Naive thymus-derived CD4-positive, alpha-beta T cell (primary cell): ENCODE measurements at regions not wholly inside any gene's neighbourhood (a gene's known extent, or its start where the extent isn't known, plus 50 kb on each side); places are given as distances from the start of the nearest gene placed in this dataset.
"Not testable (repeated sequence)": the region's sequence is repeated elsewhere in the genome, so short reads cannot be mapped to it uniquely, and the experiment has no call there.

Experiments
- ATAC-seq: fragments of 150-1000 bp; cut with Tn5 transposase; 2 replicates; pipeline ENCODE4 v1.10.0; 2021; ENCODE audit warnings: mild to moderate bottlenecking, moderate library complexity
- CTCF ChIA-PET: fragments of 350-600 bp; sonication (Branson Sonifier 250); formaldehyde crosslinking; loops from one replicate; lab custom pipeline; 2021; ENCODE audit warnings: antibody characterized with exemption; lab: Charles Lee
- POLR2A ChIA-PET: fragments of 350-600 bp; sonication (Branson Sonifier 250); formaldehyde crosslinking; loops from one replicate; lab custom pipeline; 2021; ENCODE audit warnings: antibody characterized with exemption, inconsistent platforms; lab: Charles Lee
- DNase-seq, 9 donors: peaks; one replicate each; pipeline versions ENCODE4 v3.0.0 to v3.0.0-alpha.2; 2020 to 2022; ENCODE audit warnings: mixed read lengths in 1 of 9
- H3K27ac ChIP-seq: one replicate; pipeline ENCODE4 v1.7.0; 2013; ENCODE audit warnings: mild to moderate bottlenecking, low read depth, low read length, moderate library complexity
- H3K27me3 ChIP-seq, 2 donors: one replicate each; pipeline ENCODE4 v1.7.0; 2013; ENCODE audit warnings: low read length in 2 of 2, mild to moderate bottlenecking in 2 of 2, moderate library complexity in 2 of 2; ENCODE audit not compliant: control insufficient read depth in 2 of 2, insufficient read depth in 2 of 2
- H3K36me3 ChIP-seq, 3 experiments: 1 replicate in 2 of 3; 2 replicates in 1 of 3; pipeline ENCODE4 v1.7.0; 2013; ENCODE audit warnings: low read length in 3 of 3, mild to moderate bottlenecking in 3 of 3, moderate library complexity in 1 of 3; ENCODE audit not compliant: insufficient read depth in 3 of 3, control insufficient read depth in 2 of 3
- H3K4me1 ChIP-seq, 2 donors: one replicate each; pipeline ENCODE4 v1.7.0; 2013; ENCODE audit warnings: low read length in 2 of 2, mild to moderate bottlenecking in 2 of 2, moderate library complexity in 1 of 2; ENCODE audit not compliant: control insufficient read depth in 2 of 2, insufficient read depth in 2 of 2
- H3K4me3 ChIP-seq: 2 replicates; pipeline ENCODE4 v1.7.0; 2013; ENCODE audit warnings: mild to moderate bottlenecking, low read length
- H3K9me3 ChIP-seq, 3 experiments: 1 replicate in 2 of 3; 2 replicates in 1 of 3; pipeline ENCODE4 v1.7.0; 2013; ENCODE audit warnings: low read length in 3 of 3; ENCODE audit not compliant: control insufficient read depth in 2 of 3
- H3K27ac Mint-ChIP-seq, 9 donors: one replicate each; pipeline ENCODE4 v1.8.0; 2020 to 2022; ENCODE audit warnings: mixed read lengths in 9 of 9, mild to moderate bottlenecking in 8 of 9, moderate library complexity in 5 of 9, inconsistent platforms in 2 of 9
- H3K27me3 Mint-ChIP-seq, 5 donors: one replicate each; pipeline ENCODE4 v1.8.0; 2021 to 2022; ENCODE audit warnings: mixed read lengths in 5 of 5, mild to moderate bottlenecking in 1 of 5
- H3K36me3 Mint-ChIP-seq, 5 donors: one replicate each; pipeline ENCODE4 v1.8.0; 2020 to 2022; ENCODE audit warnings: mixed read lengths in 5 of 5, mild to moderate bottlenecking in 3 of 5, inconsistent platforms in 1 of 5
- H3K4me1 Mint-ChIP-seq, 7 donors: one replicate each; pipeline ENCODE4 v1.8.0; 2020 to 2022; ENCODE audit warnings: mixed read lengths in 7 of 7, mild to moderate bottlenecking in 3 of 7, inconsistent platforms in 1 of 7
- H3K4me3 Mint-ChIP-seq, 10 donors: one replicate each; pipeline ENCODE4 v1.8.0; 2020 to 2022; ENCODE audit warnings: mild to moderate bottlenecking in 10 of 10, mixed read lengths in 10 of 10, moderate library complexity in 6 of 10, inconsistent platforms in 2 of 10
- H3K9me3 Mint-ChIP-seq, 11 donors: one replicate each; pipeline ENCODE4 v1.8.0; 2020 to 2022; ENCODE audit warnings: mixed read lengths in 11 of 11, mild to moderate bottlenecking in 4 of 11, inconsistent platforms in 1 of 11, moderate library complexity in 1 of 11
- intact Hi-C, 2 donors: fragments of 100-400 bp; cut with micrococcal nuclease; formaldehyde crosslinking; loops; one replicate each; pipeline ENCODE4 v1.15.1; 2023

DNA sequence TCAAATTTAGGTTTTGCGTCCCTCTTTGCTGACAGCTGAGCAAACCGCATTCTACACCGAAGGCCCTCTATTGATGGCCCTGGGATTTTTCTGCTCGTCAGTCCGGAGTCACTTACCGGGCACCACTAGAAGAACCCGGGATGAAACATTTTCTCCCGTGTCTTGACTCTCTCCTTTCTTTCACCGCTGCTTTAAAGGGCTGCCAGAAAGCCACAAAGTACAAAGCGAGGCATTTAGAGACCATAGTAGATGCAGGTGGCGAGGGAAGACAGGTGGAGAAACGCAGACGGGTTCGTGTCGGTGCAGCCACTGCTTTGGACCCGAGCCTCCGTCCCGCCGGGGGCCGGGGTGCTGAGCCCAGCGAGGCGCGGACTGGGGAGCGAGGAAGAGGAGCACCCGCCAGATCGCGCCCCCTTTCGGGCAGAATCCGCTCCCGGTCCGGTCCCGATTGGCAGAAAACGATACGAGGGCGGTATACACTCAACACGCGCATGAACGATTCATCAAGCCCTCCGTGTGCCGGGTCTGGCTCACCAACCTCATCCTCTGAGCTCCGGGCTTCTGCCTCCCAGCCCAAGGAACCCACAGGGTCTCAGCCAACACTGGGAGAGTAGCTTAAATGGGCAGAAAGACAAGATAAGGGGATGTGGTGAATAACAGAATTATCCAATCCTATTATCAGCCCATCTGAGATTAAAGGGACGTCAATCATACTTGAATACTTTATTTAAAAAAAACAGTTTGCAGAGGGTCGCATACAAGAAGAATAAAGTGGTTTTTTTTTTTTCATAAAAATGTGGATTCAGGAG lies 84.9 kb downstream of the TRIM27 start:
- Mint-ChIP-seq H3K9me3 (peaks cover 0 to 15% (median 0%) of the 10 kb centered on the region in 11 donors), H3K27ac (peak overlapping the region; percentile 83 to 98 (median 93)), H3K4me3 (peak overlapping the region; percentile 86 to 99 (median 96)), H3K27me3 (peaks cover 17 to 66% (median 25%) of the 10 kb centered on the region in 5 donors), H3K4me1 (peaks cover 13 to 31% (median 20%) of the 10 kb centered on the region in 7 donors), H3K36me3 (no peaks in the 10 kb centered on the region)
- H3K9me3 ChIP-seq, result no peaks in the 10 kb centered on the region
- H3K4me3 ChIP-seq, result peak overlapping the region; percentile 83
- intact Hi-C loops, result loop anchor here (1.0 to 10.0 kb wide), 20 partner anchors 9 to 1707 kb away; partner anchors contain the start of genes TRIM27 (in 2 of the 2), OR2H2 (in 1 of the 2) and ZNF165 (in 1 of the 2)
- H3K4me1 ChIP-seq, result peaks cover 8 to 11% of the 10 kb centered on the region in 2 donors
- CTCF ChIA-PET, result interaction anchor here (0.6 to 4.8 kb wide), 17 partner anchors 10 to 1031 kb away, joined by 3 to 108 read pairs (median 12); a partner anchor contains a TSS
- ATAC-seq (peak; percentile 79), DNase-seq (peak; percentile 66 to 89 (median 81))
- POLR2A ChIA-PET, result interaction anchor here (0.6 to 3.7 kb wide), 18 partner anchors 9 to 1840 kb away, joined by 3 to 29 read pairs (median 8); partner anchors contain the start of gene TRIM27
- peak overlapping the region; percentile 60 for H3K27ac ChIP-seq
- H3K36me3 ChIP-seq, result no peaks in the 10 kb centered on the region
- no peaks in the 10 kb centered on the region for H3K27me3 ChIP-seq

GRCh38 chr6:28839443-28840120 lies 84.2 kb downstream of the TRIM27 start:
- H3K27ac Mint-ChIP-seq, result peak overlapping the region in 7 of 9 donors; percentile 29 to 98 (median 88)
- Histone ChIP-seq H3K9me3 (no peaks in the 10 kb centered on the region), H3K27me3 (no peaks in the 10 kb centered on the region), H3K27ac (peak overlapping the region; percentile 60), H3K4me1 (peaks cover 8 to 11% of the 10 kb centered on the region in 2 donors), H3K4me3 (peak overlapping the region; percentile 83), H3K36me3 (no peaks in the 10 kb centered on the region)
- peak overlapping the region; percentile 86 to 99 (median 96) for H3K4me3 Mint-ChIP-seq
- DNase-seq, result no peak
- peaks cover 10 to 63% (median 20%) of the 10 kb centered on the region in 5 donors for H3K27me3 Mint-ChIP-seq
- H3K9me3 Mint-ChIP-seq, result peaks cover 0 to 15% (median 0%) of the 10 kb centered on the region in 11 donors
- no peak for ATAC-seq
- intact Hi-C loops, result loop anchor here (1.0 to 10.0 kb wide), 10 partner anchors 9 to 1336 kb away; partner anchors contain the start of genes TRIM27 (in 2 of the 2), OR2H2 (in 1 of the 2) and ZNF165 (in 1 of the 2)
- CTCF ChIA-PET, result interaction anchor here (0.6 to 4.8 kb wide), 10 partner anchors 9 to 1690 kb away, joined by 3 to 108 read pairs (median 17); no protein-coding TSS in a partner anchor
- peaks cover 13 to 29% (median 20%) of the 10 kb centered on the region in 7 donors for H3K4me1 Mint-ChIP-seq
- H3K36me3 Mint-ChIP-seq, result no peaks in the 10 kb centered on the region
- POLR2A ChIA-PET, result interaction anchor here (0.7 to 3.7 kb wide), 12 partner anchors 9 to 1839 kb away, joined by 3 to 29 read pairs (median 9); partner anchors contain the start of gene TRIM27

DNA sequence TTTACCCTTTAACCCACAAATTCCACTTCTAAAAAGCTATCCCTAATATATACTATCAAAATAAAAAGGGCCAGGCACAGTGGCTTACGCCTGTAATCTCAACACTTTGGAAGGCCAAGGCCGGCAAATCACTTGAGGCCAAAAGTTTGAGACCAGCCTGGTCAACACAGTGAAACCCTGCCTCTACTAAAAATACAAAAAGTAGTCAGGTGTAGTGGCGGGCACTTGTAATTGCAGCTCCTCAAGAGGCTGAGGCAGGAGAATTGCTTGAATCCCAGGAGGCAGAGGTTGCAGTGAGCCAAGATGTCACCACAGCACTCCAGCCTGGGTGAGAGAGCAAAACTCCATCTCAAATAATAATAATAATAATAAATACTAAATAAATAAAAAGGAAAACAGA lies 82.5 kb downstream of the TRIM27 start:
- intact Hi-C loops, result no loop called here
- Histone ChIP-seq H3K4me1 (peaks cover 8 to 11% of the 10 kb centered on the region in 2 donors), H3K9me3 (no peaks in the 10 kb centered on the region), H3K36me3 (no peaks in the 10 kb centered on the region), H3K27ac (no peak overlapping the region), H3K27me3 (no peaks in the 10 kb centered on the region), H3K4me3 (no peak overlapping the region)
- DNase-seq (no peak), ATAC-seq (no peak)
- Mint-ChIP-seq H3K27ac (no peak overlapping the region), H3K36me3 (no peaks in the 10 kb centered on the region), H3K27me3 (peaks cover 6 to 56% (median 13%) of the 10 kb centered on the region in 5 donors), H3K9me3 (peaks cover 0 to 15% (median 0%) of the 10 kb centered on the region in 11 donors), H3K4me1 (peaks cover 13 to 29% (median 20%) of the 10 kb centered on the region in 7 donors), H3K4me3 (no peak overlapping the region)
- POLR2A ChIA-PET, result interaction anchor here (0.8 to 1.6 kb wide), 3 partner anchors 25 to 83 kb away, joined by 3 to 5 read pairs (median 3); partner anchors contain the start of gene TRIM27
- CTCF ChIA-PET, result interaction anchor here (0.9 to 1.1 kb wide), 2 partner anchors 169 to 175 kb away, joined by 3 read pairs; no protein-coding TSS in a partner anchor

DNA sequence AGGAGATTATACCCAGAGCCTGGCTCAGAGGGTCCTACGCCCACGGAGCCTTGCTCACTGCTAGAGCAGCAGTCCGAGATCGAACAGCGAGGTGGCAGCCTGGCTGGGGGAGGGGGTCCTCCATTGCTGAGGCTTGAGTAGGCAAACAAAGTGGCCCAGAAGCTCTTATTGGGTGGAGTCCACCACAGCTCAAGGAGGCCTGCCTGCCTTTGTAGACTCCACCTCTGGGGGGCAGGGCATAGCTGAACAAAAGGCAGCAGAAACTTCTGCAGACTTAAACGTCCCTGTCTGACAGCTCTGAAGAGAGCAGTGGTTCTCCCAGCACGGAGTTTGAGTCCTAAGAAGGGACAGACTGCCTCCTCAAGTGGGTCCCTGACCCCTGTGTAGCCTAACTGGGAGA lies 75.0 kb downstream of the TRIM27 start:
- H3K27ac ChIP-seq, H3K4me3 ChIP-seq, H3K36me3 Mint-ChIP-seq, H3K36me3 ChIP-seq, ATAC-seq, H3K9me3 Mint-ChIP-seq, H3K9me3 ChIP-seq, H3K4me1 Mint-ChIP-seq, H3K27ac Mint-ChIP-seq, H3K27me3 ChIP-seq, H3K4me1 ChIP-seq: not testable (repeated sequence)
- H3K4me3 Mint-ChIP-seq, result peak overlapping the region in 1 of 10 donors; percentile 13
- POLR2A ChIA-PET, result interaction anchor here (0.7 to 3.1 kb wide), 7 partner anchors 10 to 165 kb away, joined by 3 to 11 read pairs (median 5); no protein-coding TSS in a partner anchor
- peaks cover 0 to 52% (median 4%) of the 10 kb centered on the region in 5 donors for H3K27me3 Mint-ChIP-seq
- DNase-seq, result peak in 8 of 9 donors; percentile 30 to 76 (median 62)
- intact Hi-C loops, result loop anchor here in 1 of 2 donors (1.0 kb wide), 5 partner anchors 9 to 168 kb away; no protein-coding TSS in a partner anchor
- CTCF ChIA-PET, result interaction anchor here (0.9 to 3.5 kb wide), 11 partner anchors 10 to 166 kb away, joined by 3 to 45 read pairs (median 5); no protein-coding TSS in a partner anchor
